Keratinocyte (primary cell): ENCODE measurements at regions not wholly inside any gene's neighbourhood (a gene's known extent, or its start where the extent isn't known, plus 50 kb on each side); places are given as distances from the start of the nearest gene placed in this dataset.

Source experiments
- DNase-seq: peaks from one replicate; pipeline ENCODE4 v3.0.0-alpha.2; 2011; ENCODE audit warnings: low read depth, missing footprints, low spot score
- FAIRE-seq: peaks from 2 replicates; lab custom pipeline; 2011; peaks lifted over from hg19 to GRCh38; lab: Jason Lieb, UNC
- H2AFZ ChIP-seq: 2 replicates; pipeline ENCODE4 v1.6.0; 2012; ENCODE audit warnings: low read length, control low read depth, inconsistent platforms; ENCODE audit not compliant: control insufficient read depth
- H3K27ac ChIP-seq: 2 replicates; pipeline ENCODE4 v1.5.1; 2011; ENCODE audit warnings: low read length; ENCODE audit not compliant: control insufficient read depth, insufficient read depth
- H3K27me3 ChIP-seq: 3 replicates; pipeline ENCODE4 v1.6.0; 2011; ENCODE audit warnings: low read length; ENCODE audit not compliant: control insufficient read depth, insufficient read depth; ENCODE audit errors: extremely low read depth
- H3K36me3 ChIP-seq, 2 experiments: 2 replicates in 1 of 2; 3 replicates in 1 of 2; pipeline ENCODE4 v1.5.1; 2011; ENCODE audit warnings: low read length in 2 of 2, mild to moderate bottlenecking in 1 of 2; ENCODE audit not compliant: control insufficient read depth in 2 of 2, insufficient read depth in 2 of 2; ENCODE audit errors: extremely low read depth in 1 of 2
- H3K4me1 ChIP-seq: 3 replicates; pipeline ENCODE4 v1.5.1; 2011; ENCODE audit warnings: low read length; ENCODE audit not compliant: control insufficient read depth, insufficient read depth; ENCODE audit errors: extremely low read depth
- H3K4me2 ChIP-seq: 3 replicates; pipeline ENCODE4 v1.6.0; 2011; ENCODE audit warnings: low read depth, low read length; ENCODE audit not compliant: control insufficient read depth, insufficient read depth; ENCODE audit errors: extremely low read depth
- H3K4me3 ChIP-seq, 3 experiments: fragments of 200-600 bp in 1 of 3; sonication (generic) in 1 of 3; 2 replicates in 2 of 3; 3 replicates in 1 of 3; pipeline ENCODE4 v1.5.1; 2011 to 2016; ENCODE audit warnings: low read length in 3 of 3, mild to moderate bottlenecking in 3 of 3, control low read depth in 2 of 3, inconsistent platforms in 1 of 3, low read depth in 1 of 3, mixed read lengths in 1 of 3, mixed run types in 1 of 3, moderate library complexity in 1 of 3; ENCODE audit not compliant: control insufficient read depth in 2 of 3, insufficient read depth in 2 of 3; ENCODE audit errors: extremely low read depth in 1 of 3
- H3K79me2 ChIP-seq: 2 replicates; pipeline ENCODE4 v1.6.0; 2012; ENCODE audit warnings: low read length; ENCODE audit not compliant: control insufficient read depth, insufficient read depth
- H3K9ac ChIP-seq: 3 replicates; pipeline ENCODE4 v1.6.0; 2011; ENCODE audit warnings: low read length; ENCODE audit not compliant: control insufficient read depth, insufficient read depth; ENCODE audit errors: extremely low read depth
- H3K9me1 ChIP-seq: 3 replicates; pipeline ENCODE4 v1.6.0; 2011; ENCODE audit warnings: low read length; ENCODE audit not compliant: control insufficient read depth, insufficient read depth; ENCODE audit errors: extremely low read depth
- H3K9me3 ChIP-seq: 2 replicates; pipeline ENCODE4 v1.5.1; 2012; ENCODE audit warnings: low read depth, low read length; ENCODE audit not compliant: control insufficient read depth
- H4K20me1 ChIP-seq: 3 replicates; pipeline ENCODE4 v1.6.0; 2011; ENCODE audit warnings: low read length; ENCODE audit not compliant: control insufficient read depth, insufficient read depth; ENCODE audit errors: extremely low read depth
- CTCF ChIP-seq, 3 experiments: IDR thresholded peaks in 1 of 3; conservative IDR thresholded peaks in 1 of 3; optimal IDR thresholded peaks in 1 of 3; 2 replicates in 2 of 3; 3 replicates in 1 of 3; pipeline versions ENCODE3 to v1.5.1; 2011; ENCODE audit warnings: low read length in 3 of 3, mild to moderate bottlenecking in 3 of 3, moderate library complexity in 2 of 3, control low read depth in 1 of 3, inconsistent platforms in 1 of 3; ENCODE audit not compliant: insufficient read depth in 2 of 3; ENCODE audit errors: extremely low read depth in 1 of 3
- EZH2 ChIP-seq: IDR thresholded peaks from one replicate; pipeline ENCODE4 v1.6.1; 2012; ENCODE audit warnings: inconsistent platforms, mild to moderate bottlenecking, low read length, moderate library complexity
- dilution Hi-C: fragments of 300-500 bp; cut with MboI; formaldehyde crosslinking; loops from one replicate; pipeline ENCODE4 v1.7.0; 2020; ENCODE audit warnings: low sequenced_read_pairs; ENCODE audit not compliant: extremely low pct_ligation_motif_present

GRCh38 chr5:173782671-173783101 lies 105.5 kb upstream of the CPEB4 start:
- Histone ChIP-seq H4K20me1 (no peaks in the 10 kb centered on the region), H3K4me1 (peaks cover 15% of the 10 kb centered on the region), H3K9ac (peak overlapping the region; percentile 53), H3K27me3 (no peaks in the 10 kb centered on the region), H3K9me1 (no peaks in the 10 kb centered on the region), H3K4me3 (no peak overlapping the region), H3K79me2 (no peaks in the 10 kb centered on the region), H3K4me2 (no peak overlapping the region), H2AFZ (peak overlapping the region; percentile 97), H3K36me3 (no peaks in the 10 kb centered on the region), H3K27ac (peak overlapping the region; percentile 90), H3K9me3 (no peaks in the 10 kb centered on the region)
- no peak for FAIRE-seq
- no peak for DNase-seq
- dilution Hi-C loops = no loop called here
- TF ChIP-seq EZH2 (no peak), CTCF (optimal IDR thresholded peaks at IDR 0.05 in 1 of 3, IDR thresholded peaks at IDR 0.05 in 1 of 3, conservative IDR thresholded peaks at IDR 0.05 in 1 of 3; ENCODE audit: extremely low read depth in 1 of 3, insufficient read depth in 2 of 3, low read length in 3 of 3) (no peak)

DNA sequence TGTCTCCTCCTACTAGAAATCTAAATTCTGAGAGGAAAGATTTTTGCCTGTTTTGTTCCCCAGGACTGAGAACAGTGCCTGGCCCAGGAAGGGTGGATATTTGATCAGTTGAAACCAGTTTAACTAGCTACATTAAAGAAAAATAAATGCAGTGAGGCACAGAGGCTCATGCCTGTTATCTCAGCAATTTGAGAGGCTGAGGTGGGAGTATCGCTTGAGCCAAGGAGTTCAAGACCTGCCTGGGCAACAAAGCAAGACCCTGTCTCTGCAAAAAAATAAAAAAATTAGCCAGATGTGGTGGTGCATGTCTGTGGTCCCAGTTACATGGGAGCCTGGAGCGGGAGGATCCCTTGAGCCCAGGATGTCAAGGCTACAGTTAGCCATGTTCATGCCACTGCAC lies 104.8 kb upstream of the CPEB4 start:
- Histone ChIP-seq H3K4me3 (no peak overlapping the region), H3K9me1 (no peaks in the 10 kb centered on the region), H3K79me2 (no peaks in the 10 kb centered on the region), H3K27ac (no peak overlapping the region), H3K9me3 (no peaks in the 10 kb centered on the region), H4K20me1 (no peaks in the 10 kb centered on the region), H3K27me3 (no peaks in the 10 kb centered on the region), H2AFZ (no peak overlapping the region), H3K4me1 (peaks cover 15% of the 10 kb centered on the region), H3K4me2 (no peak overlapping the region), H3K9ac (no peak overlapping the region), H3K36me3 (no peaks in the 10 kb centered on the region)
- no peak for TF ChIP-seq CTCF (optimal IDR thresholded peaks at IDR 0.05 in 1 of 3, IDR thresholded peaks at IDR 0.05 in 1 of 3, conservative IDR thresholded peaks at IDR 0.05 in 1 of 3; ENCODE audit: extremely low read depth in 1 of 3, insufficient read depth in 2 of 3, low read length in 3 of 3)
- no peak for TF ChIP-seq EZH2
- dilution Hi-C loops = no loop called here
- DNase-seq = no peak
- FAIRE-seq = no peak
